ENCODE measurements at regions not wholly inside any gene's neighbourhood (a gene's known extent, or its start where the extent isn't known, plus 50 kb on each side); places are given as distances from the start of the nearest gene placed in this dataset.

- DNase-seq (ENCODE audit: low read depth in 4 of 6, low spot score in 6 of 6): no peak
- H3K27ac ChIP-seq (ENCODE audit: low read depth, low read length): no peak overlapping the region
- no CpG with 5 or more reads among the region's 3 CpGs for WGBS (ENCODE audit: insufficient coverage)
- H3K4me3 ChIP-seq (ENCODE audit: low read depth, low read length): no peak overlapping the region
- H3K27me3 ChIP-seq (ENCODE audit: control insufficient read depth, insufficient read depth, low read length): no peaks in the 10 kb centered on the region
- H3K36me3 ChIP-seq (ENCODE audit: control insufficient read depth, insufficient read depth, low read length): no peaks in the 10 kb centered on the region
- no peaks in the 10 kb centered on the region for H3K4me1 ChIP-seq (ENCODE audit: control insufficient read depth, insufficient read depth, low read length)
- no peaks in the 10 kb centered on the region for H3K9me3 ChIP-seq (ENCODE audit: control insufficient read depth, insufficient read depth, low read length)
Measured at GRCh38 chrY:15800021-15800420, 1275.7 kb downstream of the NLGN4Y start.

GRCh38 chrY:15805985-15806384, 1281.7 kb downstream of the NLGN4Y start:
- Histone ChIP-seq H3K9me3 (ENCODE audit: control insufficient read depth, insufficient read depth, low read length) (no peaks in the 10 kb centered on the region), H3K27me3 (ENCODE audit: control insufficient read depth, insufficient read depth, low read length) (no peaks in the 10 kb centered on the region), H3K27ac (ENCODE audit: low read depth, low read length) (no peak overlapping the region), H3K4me1 (ENCODE audit: control insufficient read depth, insufficient read depth, low read length) (no peaks in the 10 kb centered on the region), H3K4me3 (ENCODE audit: low read depth, low read length) (no peak overlapping the region), H3K36me3 (ENCODE audit: control insufficient read depth, insufficient read depth, low read length) (no peaks in the 10 kb centered on the region)
- DNase-seq (ENCODE audit: low read depth in 4 of 6, low spot score in 6 of 6): no peak

- no CpG with 5 or more reads among the region's 6 CpGs for WGBS (ENCODE audit: insufficient coverage)
- Histone ChIP-seq H3K9me3 (ENCODE audit: control insufficient read depth, insufficient read depth, low read length) (no peaks in the 10 kb centered on the region), H3K4me1 (ENCODE audit: control insufficient read depth, insufficient read depth, low read length) (no peaks in the 10 kb centered on the region), H3K27me3 (ENCODE audit: control insufficient read depth, insufficient read depth, low read length) (no peaks in the 10 kb centered on the region), H3K27ac (ENCODE audit: low read depth, low read length) (no peak overlapping the region), H3K36me3 (ENCODE audit: control insufficient read depth, insufficient read depth, low read length) (no peaks in the 10 kb centered on the region), H3K4me3 (ENCODE audit: low read depth, low read length) (no peak overlapping the region)
- DNase-seq (ENCODE audit: low read depth in 4 of 6, low spot score in 6 of 6): no peak
Measured at GRCh38 chrY:15814241-15814640, 1289.9 kb downstream of the NLGN4Y start.
